OCI-LY7 (cell line): ENCODE measurements at regions not wholly inside any gene's neighbourhood (a gene's known extent, or its start where the extent isn't known, plus 50 kb on each side); places are given as distances from the start of the nearest gene placed in this dataset.

Source experiments
- CTCF ChIP-seq: fragments of 200-600 bp; sonication (generic); conservative IDR thresholded peaks from 2 replicates; pipeline ENCODE4 v1.5.1; 2014; ENCODE audit warnings: mild to moderate bottlenecking, antibody characterized with exemption, low read length, moderate library complexity, mixed read lengths
- EZH2phosphoT487 ChIP-seq: fragments of 200-600 bp; sonication (generic); IDR thresholded peaks from 2 replicates; pipeline ENCODE4 v1.6.1; 2018; ENCODE audit warnings: low read depth, borderline replicate concordance, mild to moderate bottlenecking, mixed run types, antibody characterized with exemption, low read length, moderate library complexity, mixed read lengths

GRCh38 chr11:44443836-44444769 is 121.4 kb upstream of the CD82 start:
- TF ChIP-seq CTCF (no peak), EZH2phosphoT487 (no peak)
